HepG2 (cell line): ENCODE measurements at regions not wholly inside any gene's neighbourhood (a gene's known extent, or its start where the extent isn't known, plus 50 kb on each side); places are given as distances from the start of the nearest gene placed in this dataset.

Source experiments
- FOXC1 ChIP-seq: sonication (generic); formaldehyde crosslinking; IDR thresholded peaks from 2 replicates; pipeline ENCODE4 v1.8.0; 2022; ENCODE audit warnings: mild to moderate bottlenecking, missing genetic modification reagents, borderline replicate concordance
- HDAC2 ChIP-seq: sonication (generic); formaldehyde crosslinking; IDR thresholded peaks from 2 replicates; pipeline ENCODE4 v1.4.0; 2020; ENCODE audit warnings: missing genetic modification reagents
- IKZF4 ChIP-seq: sonication (generic); formaldehyde crosslinking; IDR thresholded peaks from 2 replicates; pipeline ENCODE4 v1.5.1; 2020; ENCODE audit warnings: borderline replicate concordance, mild to moderate bottlenecking, low read depth, missing genetic modification reagents; ENCODE audit errors: not compliant biosample characterization
- MTA1 ChIP-seq: sonication (generic); formaldehyde crosslinking; IDR thresholded peaks from 2 replicates; pipeline ENCODE4 v1.4.0; 2020; ENCODE audit warnings: missing genetic modification reagents, mild to moderate bottlenecking, borderline replicate concordance
- NKX3-1 ChIP-seq: sonication (generic); formaldehyde crosslinking; IDR thresholded peaks from 2 replicates; pipeline ENCODE4 v1.5.0; 2020; ENCODE audit warnings: missing genetic modification reagents
- PLRG1 ChIP-seq: fragments of 450-650 bp; conservative IDR thresholded peaks from 2 replicates; pipeline ENCODE4 v1.6.1; 2016
- RBM39 ChIP-seq: fragments of 200-400 bp; formaldehyde crosslinking; IDR thresholded peaks from one replicate; pipeline ENCODE4 v1.6.1; 2018; ENCODE audit warnings: antibody characterized with exemption, mild to moderate bottlenecking, low read depth, low read length; ENCODE audit not compliant: poor library complexity, severe bottlenecking
- SMAD3 ChIP-seq: sonication (generic); formaldehyde crosslinking; IDR thresholded peaks from 2 replicates; pipeline ENCODE4 v1.4.0; 2020; ENCODE audit warnings: missing genetic modification reagents
- ZNF782 ChIP-seq: sonication (generic); formaldehyde crosslinking; IDR thresholded peaks from 2 replicates; pipeline ENCODE4 v1.4.0; 2020; ENCODE audit warnings: missing genetic modification reagents, mild to moderate bottlenecking, borderline replicate concordance
- TF ChIP-seq, protein P1 (sequence below): sonication (generic); formaldehyde crosslinking; IDR thresholded peaks from 2 replicates; pipeline ENCODE4 v1.9.0; 2021; ENCODE audit warnings: missing genetic modification reagents, borderline replicate concordance
- TF ChIP-seq, protein P2 (sequence below): sonication (generic); formaldehyde crosslinking; IDR thresholded peaks from 2 replicates; pipeline ENCODE4 v1.9.0; 2021; ENCODE audit warnings: missing genetic modification reagents, borderline replicate concordance

GRCh38 chr2:64307421-64307820 lies 146.5 kb upstream of the LGALSL start (continued):
- TF ChIP-seq, protein P1, sequence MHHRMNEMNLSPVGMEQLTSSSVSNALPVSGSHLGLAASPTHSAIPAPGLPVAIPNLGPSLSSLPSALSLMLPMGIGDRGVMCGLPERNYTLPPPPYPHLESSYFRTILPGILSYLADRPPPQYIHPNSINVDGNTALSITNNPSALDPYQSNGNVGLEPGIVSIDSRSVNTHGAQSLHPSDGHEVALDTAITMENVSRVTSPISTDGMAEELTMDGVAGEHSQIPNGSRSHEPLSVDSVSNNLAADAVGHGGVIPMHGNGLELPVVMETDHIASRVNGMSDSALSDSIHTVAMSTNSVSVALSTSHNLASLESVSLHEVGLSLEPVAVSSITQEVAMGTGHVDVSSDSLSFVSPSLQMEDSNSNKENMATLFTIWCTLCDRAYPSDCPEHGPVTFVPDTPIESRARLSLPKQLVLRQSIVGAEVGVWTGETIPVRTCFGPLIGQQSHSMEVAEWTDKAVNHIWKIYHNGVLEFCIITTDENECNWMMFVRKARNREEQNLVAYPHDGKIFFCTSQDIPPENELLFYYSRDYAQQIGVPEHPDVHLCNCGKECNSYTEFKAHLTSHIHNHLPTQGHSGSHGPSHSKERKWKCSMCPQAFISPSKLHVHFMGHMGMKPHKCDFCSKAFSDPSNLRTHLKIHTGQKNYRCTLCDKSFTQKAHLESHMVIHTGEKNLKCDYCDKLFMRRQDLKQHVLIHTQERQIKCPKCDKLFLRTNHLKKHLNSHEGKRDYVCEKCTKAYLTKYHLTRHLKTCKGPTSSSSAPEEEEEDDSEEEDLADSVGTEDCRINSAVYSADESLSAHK = no peak
- TF ChIP-seq MTA1 (no peak), FOXC1 (CRISPR knock-in tag) (no peak), HDAC2 (CRISPR knock-in tag) (no peak), NKX3-1 (CRISPR knock-in tag) (no peak), IKZF4 (CRISPR knock-in tag) (no peak), RBM39 (no peak), SMAD3 (CRISPR knock-in tag) (no peak), ZNF782 (CRISPR knock-in tag) (no peak), PLRG1 (no peak)
- TF ChIP-seq, protein P2, sequence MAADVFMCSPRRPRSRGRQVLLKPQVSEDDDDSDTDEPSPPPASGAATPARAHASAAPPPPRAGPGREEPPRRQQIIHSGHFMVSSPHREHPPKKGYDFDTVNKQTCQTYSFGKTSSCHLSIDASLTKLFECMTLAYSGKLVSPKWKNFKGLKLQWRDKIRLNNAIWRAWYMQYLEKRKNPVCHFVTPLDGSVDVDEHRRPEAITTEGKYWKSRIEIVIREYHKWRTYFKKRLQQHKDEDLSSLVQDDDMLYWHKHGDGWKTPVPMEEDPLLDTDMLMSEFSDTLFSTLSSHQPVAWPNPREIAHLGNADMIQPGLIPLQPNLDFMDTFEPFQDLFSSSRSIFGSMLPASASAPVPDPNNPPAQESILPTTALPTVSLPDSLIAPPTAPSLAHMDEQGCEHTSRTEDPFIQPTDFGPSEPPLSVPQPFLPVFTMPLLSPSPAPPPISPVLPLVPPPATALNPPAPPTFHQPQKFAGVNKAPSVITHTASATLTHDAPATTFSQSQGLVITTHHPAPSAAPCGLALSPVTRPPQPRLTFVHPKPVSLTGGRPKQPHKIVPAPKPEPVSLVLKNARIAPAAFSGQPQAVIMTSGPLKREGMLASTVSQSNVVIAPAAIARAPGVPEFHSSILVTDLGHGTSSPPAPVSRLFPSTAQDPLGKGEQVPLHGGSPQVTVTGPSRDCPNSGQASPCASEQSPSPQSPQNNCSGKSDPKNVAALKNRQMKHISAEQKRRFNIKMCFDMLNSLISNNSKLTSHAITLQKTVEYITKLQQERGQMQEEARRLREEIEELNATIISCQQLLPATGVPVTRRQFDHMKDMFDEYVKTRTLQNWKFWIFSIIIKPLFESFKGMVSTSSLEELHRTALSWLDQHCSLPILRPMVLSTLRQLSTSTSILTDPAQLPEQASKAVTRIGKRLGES (CRISPR knock-in tag) = no peak
